GM21619 (cell line): ENCODE measurements at regions not wholly inside any gene's neighbourhood (a gene's known extent, or its start where the extent isn't known, plus 50 kb on each side); places are given as distances from the start of the nearest gene placed in this dataset.

Experiments used
- ATAC-seq: cut with Tn5 transposase; IDR thresholded peaks from one replicate; pipeline ENCODE4 v1.9.1; 2021; ENCODE audit not compliant: unreplicated experiment

- no peak for ATAC-seq
Measured at GRCh38 chr6:22878706-22879105, 309.3 kb downstream of the HDGFL1 start.

DNA sequence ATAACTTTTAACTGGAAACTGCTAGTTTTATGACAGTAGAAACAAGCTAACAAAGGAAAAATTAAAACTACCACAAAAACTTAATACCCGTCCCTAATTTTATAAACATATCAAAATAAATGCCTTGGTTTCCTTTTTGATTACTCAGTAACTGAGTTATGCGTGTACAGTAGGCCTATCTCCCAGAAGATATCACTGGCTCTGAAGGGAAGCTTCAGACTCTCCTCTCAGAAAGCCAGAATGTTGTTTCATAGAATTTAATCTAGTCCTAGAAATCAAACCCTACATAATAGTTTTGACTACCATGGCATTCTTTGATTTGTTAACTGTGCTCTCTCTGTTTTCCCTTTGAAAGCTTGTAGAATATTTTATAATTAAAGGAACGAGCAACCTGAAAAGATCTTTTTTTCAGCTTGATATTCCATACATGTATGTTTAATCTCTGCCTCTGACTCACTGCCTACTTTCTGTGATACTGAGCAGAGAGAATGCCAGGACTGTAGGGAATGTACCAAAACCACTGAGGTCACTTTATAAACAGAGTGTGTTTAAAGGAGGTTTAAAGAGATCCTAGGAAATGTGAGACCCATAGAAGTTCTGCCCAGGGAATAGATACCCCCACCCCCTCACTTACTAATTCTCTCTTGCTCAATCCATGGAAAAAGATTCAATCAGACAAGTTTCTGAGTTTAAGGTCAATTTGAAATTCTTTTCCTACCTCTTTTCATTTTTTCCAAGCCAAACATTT, 311.5 kb downstream of the HDGFL1 start:
- ATAC-seq = no peak

GRCh38 chr6:22882581-22882980, 313.2 kb downstream of the HDGFL1 start:
- ATAC-seq = no peak

- ATAC-seq = no peak
Measured at GRCh38 chr6:22883061-22883717, 313.8 kb downstream of the HDGFL1 start.

- no peak for ATAC-seq
Measured at GRCh38 chr6:22884456-22884855, 315.1 kb downstream of the HDGFL1 start.

- ATAC-seq = no peak
Measured at GRCh38 chr6:22886650-22887581, 317.6 kb downstream of the HDGFL1 start.

GRCh38 chr6:22888163-22888752, 318.9 kb downstream of the HDGFL1 start:
- no peak for ATAC-seq

GRCh38 chr6:22891934-22892333, 322.6 kb downstream of the HDGFL1 start:
- no peak for ATAC-seq

DNA sequence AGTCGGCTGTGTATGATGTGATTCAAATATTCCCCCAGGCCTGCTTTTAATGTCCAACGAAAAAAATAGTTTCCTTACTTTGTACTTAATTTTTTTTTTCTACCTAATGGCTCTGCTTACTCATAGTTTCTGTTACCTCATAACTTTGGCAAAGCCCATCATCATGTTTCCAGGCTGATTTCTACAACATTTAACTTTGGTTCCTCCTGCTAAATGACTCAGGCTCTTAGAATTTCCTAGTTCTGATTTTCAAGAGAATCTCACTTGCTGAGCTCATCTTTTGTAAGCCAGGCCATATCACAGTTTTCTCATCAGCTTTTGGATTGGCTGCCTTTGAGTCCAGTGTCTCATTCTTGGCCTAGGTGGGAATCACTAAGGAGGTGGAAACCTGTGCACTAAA, 323.1 kb downstream of the HDGFL1 start:
- ATAC-seq = no peak

GRCh38 chr6:22896696-22897095, 327.3 kb downstream of the HDGFL1 start:
- ATAC-seq = no peak

DNA sequence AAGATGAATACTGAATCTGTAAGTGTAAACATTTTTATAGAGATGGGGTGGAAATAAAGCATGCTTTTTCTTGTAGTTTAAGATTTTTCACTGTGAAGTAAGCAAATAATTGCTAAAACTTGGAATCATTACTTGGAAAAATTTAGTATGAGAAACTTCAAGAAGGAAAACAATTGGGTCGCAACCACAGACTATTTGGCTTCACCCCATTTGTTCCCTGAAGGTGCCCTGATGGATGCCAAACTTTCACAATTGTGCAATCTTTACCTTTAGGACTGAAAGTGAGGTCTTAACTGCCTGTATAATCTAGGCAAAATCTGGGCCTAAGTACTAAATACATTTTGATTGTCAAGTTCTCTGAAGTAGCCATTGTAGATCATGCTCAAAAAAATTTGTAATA, 330.1 kb downstream of the HDGFL1 start:
- no peak for ATAC-seq

- no peak for ATAC-seq
Measured at GRCh38 chr6:22903826-22904225, 334.5 kb downstream of the HDGFL1 start.

- ATAC-seq = no peak
Measured at GRCh38 chr6:22904431-22904830, 335.1 kb downstream of the HDGFL1 start.

- ATAC-seq = no peak
Measured at GRCh38 chr6:22906091-22906549, 336.8 kb downstream of the HDGFL1 start.

- no peak for ATAC-seq
Measured at GRCh38 chr6:22907085-22907484, 337.7 kb downstream of the HDGFL1 start.

DNA sequence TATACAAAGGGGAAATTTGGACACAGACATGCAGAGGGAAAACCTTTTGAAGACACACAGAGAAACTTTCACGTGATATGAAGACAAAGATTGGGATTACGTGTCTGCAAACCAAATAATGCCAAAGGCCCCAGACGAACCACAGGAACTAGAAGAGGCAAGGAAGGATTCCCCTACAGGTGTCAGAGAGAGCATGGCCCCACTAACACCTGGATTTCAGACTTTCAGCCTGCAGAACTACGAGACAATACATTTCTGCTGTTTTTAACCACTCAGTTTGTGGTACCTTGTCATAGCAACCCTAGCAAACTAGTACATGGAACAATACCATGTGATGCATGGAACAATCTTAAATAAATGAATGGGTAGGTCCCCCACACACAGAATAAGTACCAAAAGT, 341.0 kb downstream of the HDGFL1 start:
- ATAC-seq = no peak

DNA sequence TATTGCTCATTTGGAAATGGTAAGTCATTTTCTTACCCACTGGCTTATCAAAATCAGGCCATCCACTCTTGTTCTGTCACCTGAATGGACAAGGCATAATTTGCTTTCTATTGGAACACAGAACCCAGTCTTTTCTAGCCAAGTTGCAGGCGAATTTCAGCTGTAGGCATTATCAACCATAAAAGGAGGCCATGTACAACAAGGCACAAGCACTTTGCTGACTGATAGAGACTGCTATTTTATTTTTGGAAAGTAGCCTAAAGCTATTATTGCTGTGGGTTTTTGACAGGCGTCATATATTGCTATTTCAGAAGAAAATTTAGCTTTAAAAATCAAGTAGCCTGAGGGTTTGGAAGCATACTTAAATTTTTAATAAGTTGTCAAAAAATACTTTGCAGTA, 344.2 kb downstream of the HDGFL1 start:
- no peak for ATAC-seq

DNA sequence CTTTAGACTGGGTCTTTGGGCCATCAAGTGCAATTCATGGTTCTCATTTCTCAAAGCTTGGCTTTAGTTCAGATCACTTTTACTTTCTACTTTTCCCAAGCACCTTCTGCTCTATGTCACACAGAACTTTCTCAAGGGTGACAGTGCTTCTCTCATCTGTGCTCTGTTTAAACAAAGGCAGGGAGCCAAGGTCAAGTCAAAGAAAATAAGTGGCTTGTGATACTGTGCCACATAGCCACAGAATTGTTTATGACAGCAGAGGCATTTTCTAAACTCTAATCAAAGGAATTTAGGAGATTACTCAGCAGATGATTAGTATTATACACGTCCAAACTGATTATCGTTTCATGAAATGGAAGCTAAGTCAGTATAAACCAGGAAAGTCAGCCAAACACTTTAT, 348.0 kb downstream of the HDGFL1 start:
- no peak for ATAC-seq

DNA sequence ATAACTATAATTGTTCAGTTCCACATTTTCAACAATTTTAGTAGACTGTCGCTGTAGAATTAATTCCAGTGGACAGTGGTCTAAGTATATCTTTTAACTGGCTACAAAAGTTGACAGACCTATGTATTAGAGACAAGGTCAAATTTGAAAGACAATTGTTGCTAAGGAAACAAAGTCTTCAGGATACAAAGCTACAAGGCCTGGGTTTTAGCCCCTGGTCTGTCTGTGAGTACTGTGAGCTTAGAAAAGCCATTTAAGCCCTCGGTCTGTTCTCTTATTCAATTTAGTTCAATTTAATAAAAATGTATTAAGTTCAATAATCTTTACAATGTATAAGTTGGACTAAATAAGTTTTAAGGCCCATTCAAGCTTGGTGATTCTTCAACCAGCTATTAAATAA, 352.5 kb downstream of the HDGFL1 start:
- no peak for ATAC-seq

DNA sequence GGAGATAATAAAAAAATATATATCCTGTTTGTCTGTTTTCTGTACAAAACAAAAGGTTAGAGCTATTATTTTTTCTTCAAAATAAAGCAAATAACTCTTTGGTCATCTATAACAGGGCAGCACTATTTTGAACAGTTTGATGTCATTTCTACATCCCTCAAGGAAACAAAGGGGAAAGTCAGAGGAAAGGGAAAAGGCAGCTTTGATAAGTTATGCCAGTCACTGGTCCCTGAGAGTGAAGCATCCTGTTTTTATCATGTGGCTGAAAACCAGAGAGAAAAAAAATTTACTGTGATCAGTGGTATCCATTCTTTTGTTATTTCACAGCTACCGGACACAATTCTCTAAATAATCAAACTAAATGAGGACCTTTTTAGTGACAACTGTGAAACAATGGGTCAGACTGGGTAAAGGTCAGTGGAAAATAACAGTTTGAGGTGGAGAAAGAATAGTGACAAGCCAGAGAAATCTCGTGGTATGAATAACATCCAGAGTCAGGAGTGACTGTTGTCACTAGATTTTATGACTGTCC, 356.0 kb downstream of the HDGFL1 start:
- ATAC-seq = no peak
